ENCODE measurements at regions not wholly inside any gene's neighbourhood (a gene's known extent, or its start where the extent isn't known, plus 50 kb on each side); places are given as distances from the start of the nearest gene placed in this dataset.

- Mint-ChIP-seq H3K27ac (no peak overlapping the region), H3K27me3 (no peaks in the 10 kb centered on the region), H3K4me1 (ENCODE audit: low read depth) (peaks cover 17% of the 10 kb centered on the region), H3K4me3 (no peak overlapping the region), H3K9me3 (no peaks in the 10 kb centered on the region), H3K36me3 (ENCODE audit: low read depth) (no peaks in the 10 kb centered on the region)
- Histone ChIP-seq H3K36me3 (ENCODE audit: insufficient read depth, low read length) (no peaks in the 10 kb centered on the region), H3K4me1 (ENCODE audit: insufficient read depth, low read length) (no peaks in the 10 kb centered on the region), H3K27ac (ENCODE audit: low read depth in 1 of 2, low read length in 2 of 2) (no peak overlapping the region), H3K27me3 (ENCODE audit: control insufficient read depth in 1 of 2, insufficient read depth in 2 of 2, low read length in 2 of 2) (no peaks in the 10 kb centered on the region), H3K9me3 (ENCODE audit: control insufficient read depth in 1 of 2, insufficient read depth in 1 of 2, low read length in 2 of 2) (no peaks in the 10 kb centered on the region), H3K4me3 (ENCODE audit: low read length) (no peak overlapping the region)
- ATAC-seq (ENCODE audit: poor library complexity) (no peak), DNase-seq (no peak)
- ChIA-PET POLR2A (no interaction called here), CTCF (no interaction called here)
- no peak for TF ChIP-seq CTCF (IDR thresholded peaks at IDR 0.05)
- intact Hi-C loops (cut with DNase I, micrococcal nuclease), result no loop called here
Observed at GRCh38 chr2:145408980-145409379, 889.1 kb upstream of the ZEB2 start.

GRCh38 chr2:145404690-145405089 lies 884.8 kb upstream of the ZEB2 start:
- Histone ChIP-seq H3K27me3 (ENCODE audit: control insufficient read depth in 1 of 2, insufficient read depth in 2 of 2, low read length in 2 of 2) (no peaks in the 10 kb centered on the region), H3K9me3 (ENCODE audit: control insufficient read depth in 1 of 2, insufficient read depth in 1 of 2, low read length in 2 of 2) (no peaks in the 10 kb centered on the region), H3K36me3 (ENCODE audit: insufficient read depth, low read length) (no peaks in the 10 kb centered on the region), H3K4me3 (ENCODE audit: low read length) (no peak overlapping the region), H3K4me1 (ENCODE audit: insufficient read depth, low read length) (no peaks in the 10 kb centered on the region), H3K27ac (ENCODE audit: low read depth in 1 of 2, low read length in 2 of 2) (no peak overlapping the region)
- Mint-ChIP-seq H3K27me3 (no peaks in the 10 kb centered on the region), H3K36me3 (ENCODE audit: low read depth) (no peaks in the 10 kb centered on the region), H3K9me3 (no peaks in the 10 kb centered on the region), H3K27ac (no peak overlapping the region), H3K4me1 (ENCODE audit: low read depth) (no peaks in the 10 kb centered on the region), H3K4me3 (no peak overlapping the region)
- ChIA-PET CTCF (no interaction called here), POLR2A (no interaction called here)
- DNase-seq (no peak), ATAC-seq (ENCODE audit: poor library complexity) (no peak)
- intact Hi-C loops (cut with DNase I, micrococcal nuclease), result no loop called here
- TF ChIP-seq CTCF (IDR thresholded peaks at IDR 0.05), result no peak

GRCh38 chr2:145402706-145403277 lies 882.9 kb upstream of the ZEB2 start:
- intact Hi-C loops (cut with DNase I, micrococcal nuclease), result no loop called here
- no peak for DNase-seq
- H3K36me3 Mint-ChIP-seq (ENCODE audit: low read depth), result no peaks in the 10 kb centered on the region
- TF ChIP-seq CTCF (IDR thresholded peaks at IDR 0.05), result no peak
- H3K27me3 Mint-ChIP-seq, result no peaks in the 10 kb centered on the region
- no peaks in the 10 kb centered on the region for H3K4me1 ChIP-seq (ENCODE audit: insufficient read depth, low read length)
- ChIA-PET CTCF (no interaction called here), POLR2A (no interaction called here)
- H3K27ac Mint-ChIP-seq, result no peak overlapping the region
- ATAC-seq (ENCODE audit: poor library complexity), result no peak
- H3K9me3 Mint-ChIP-seq, result no peaks in the 10 kb centered on the region
- no peak overlapping the region for H3K4me3 Mint-ChIP-seq
- no peaks in the 10 kb centered on the region for H3K27me3 ChIP-seq (ENCODE audit: control insufficient read depth in 1 of 2, insufficient read depth in 2 of 2, low read length in 2 of 2)
- H3K4me3 ChIP-seq (ENCODE audit: low read length), result no peak overlapping the region
- no peak overlapping the region for H3K27ac ChIP-seq (ENCODE audit: low read depth in 1 of 2, low read length in 2 of 2)
- H3K9me3 ChIP-seq (ENCODE audit: control insufficient read depth in 1 of 2, insufficient read depth in 1 of 2, low read length in 2 of 2), result no peaks in the 10 kb centered on the region
- no peaks in the 10 kb centered on the region for H3K36me3 ChIP-seq (ENCODE audit: insufficient read depth, low read length)
- no peaks in the 10 kb centered on the region for H3K4me1 Mint-ChIP-seq (ENCODE audit: low read depth)
